HFF-Myc (cell line): ENCODE measurements at regions not wholly inside any gene's neighbourhood (a gene's known extent, or its start where the extent isn't known, plus 50 kb on each side); places are given as distances from the start of the nearest gene placed in this dataset.

Experiments used
- DNase-seq: peaks from one replicate; pipeline ENCODE4 v3.0.0-alpha.2; 2011; ENCODE audit warnings: low read depth; ENCODE audit errors: extremely low read depth
- H3K4me3 ChIP-seq: replicated peaks from 2 replicates; pipeline ENCODE4 v1.5.1; 2011; ENCODE audit warnings: low read depth, mild to moderate bottlenecking, control low read depth, low read length
- CTCF ChIP-seq: IDR thresholded peaks from 2 replicates; pipeline ENCODE4 v1.5.1; 2012; ENCODE audit warnings: mild to moderate bottlenecking, low read depth, low read length, control low read depth; ENCODE audit errors: missing control alignments

DNA sequence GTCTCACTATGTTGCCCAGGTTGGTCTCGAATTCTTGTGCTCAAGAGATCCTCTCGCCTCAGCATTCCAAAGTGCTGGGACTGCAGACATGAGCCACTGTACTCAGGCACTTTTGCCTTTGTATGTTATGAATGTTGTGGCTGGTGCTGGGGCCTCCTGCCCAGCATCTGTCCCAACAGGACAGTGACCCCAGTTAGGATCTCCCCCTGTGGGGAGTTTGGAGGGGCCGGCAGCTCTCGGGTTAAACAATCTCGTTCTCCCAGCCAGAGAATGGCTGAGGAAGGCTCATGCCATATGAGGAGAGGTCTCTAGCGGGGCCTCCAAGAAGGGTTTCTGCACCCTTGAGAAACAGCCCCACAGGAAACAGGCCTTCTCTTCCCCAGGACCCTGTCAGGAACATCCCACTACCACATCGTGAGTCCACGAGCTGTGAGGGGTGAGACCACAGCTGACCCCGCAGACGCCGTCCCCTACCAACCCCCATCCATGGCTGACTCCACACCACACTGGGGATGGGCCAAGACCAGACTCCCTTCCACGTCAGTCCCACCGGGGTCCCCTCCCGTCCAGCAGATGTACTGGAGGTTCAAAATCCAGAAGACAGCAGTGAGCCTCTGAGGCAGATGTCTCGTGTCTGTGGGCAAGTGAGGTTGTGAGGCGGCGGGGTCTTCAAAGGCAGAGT, 54.1 kb downstream of the SHANK2 start:
- no peak for DNase-seq
- TF ChIP-seq CTCF = no peak
- no peak overlapping the region for H3K4me3 ChIP-seq

- TF ChIP-seq CTCF = no peak
- no peak overlapping the region for H3K4me3 ChIP-seq
- DNase-seq = no peak
These were observed 55.3 kb downstream of the SHANK2 start for GRCh38 chr11:71197096-71197495.

- TF ChIP-seq CTCF = no peak
- DNase-seq = no peak
- no peak overlapping the region for H3K4me3 ChIP-seq
These were observed 57.7 kb downstream of the SHANK2 start for GRCh38 chr11:71194710-71195109.

DNA sequence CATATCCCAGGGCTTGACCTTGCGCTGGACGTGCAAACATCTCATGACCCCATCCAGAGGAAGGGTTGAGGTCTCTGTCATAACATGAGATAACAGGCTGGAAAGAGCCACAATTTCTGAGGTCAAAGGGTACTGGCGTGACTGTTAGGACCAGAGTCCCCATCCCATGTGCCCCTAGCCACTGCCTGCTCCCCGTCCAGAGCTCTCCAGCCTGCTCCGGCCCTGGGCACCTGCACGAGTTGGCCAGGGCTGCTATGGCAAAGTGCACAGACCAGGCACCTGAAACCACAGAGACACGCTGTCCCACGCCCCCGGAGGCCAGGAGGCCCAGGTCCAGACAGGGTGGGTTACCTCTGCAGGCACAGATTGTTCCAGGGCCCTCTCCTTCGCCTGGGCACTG, 58.9 kb downstream of the SHANK2 start:
- H3K4me3 ChIP-seq = no peak overlapping the region
- TF ChIP-seq CTCF = no peak
- DNase-seq = no peak

DNA sequence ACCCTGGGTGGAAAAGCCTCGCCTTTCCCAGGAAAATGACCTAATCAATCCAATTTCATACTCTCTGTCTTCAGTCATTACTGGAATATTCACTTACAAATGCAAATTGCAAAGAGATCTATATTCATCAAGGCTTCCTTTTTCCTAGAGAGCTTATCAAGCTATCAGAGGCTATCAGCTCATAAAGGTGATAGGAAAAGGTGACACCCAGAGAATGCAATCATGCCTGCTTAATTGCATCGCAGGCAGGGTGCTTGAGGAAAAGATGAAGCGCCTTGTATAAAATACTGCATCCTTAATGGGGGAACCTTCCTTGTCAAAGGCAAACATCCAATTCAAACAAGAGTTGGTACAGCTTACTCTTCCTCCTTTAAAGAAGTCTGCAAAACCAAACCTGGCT, 59.7 kb downstream of the SHANK2 start:
- no peak overlapping the region for H3K4me3 ChIP-seq
- DNase-seq = no peak
- no peak for TF ChIP-seq CTCF

DNA sequence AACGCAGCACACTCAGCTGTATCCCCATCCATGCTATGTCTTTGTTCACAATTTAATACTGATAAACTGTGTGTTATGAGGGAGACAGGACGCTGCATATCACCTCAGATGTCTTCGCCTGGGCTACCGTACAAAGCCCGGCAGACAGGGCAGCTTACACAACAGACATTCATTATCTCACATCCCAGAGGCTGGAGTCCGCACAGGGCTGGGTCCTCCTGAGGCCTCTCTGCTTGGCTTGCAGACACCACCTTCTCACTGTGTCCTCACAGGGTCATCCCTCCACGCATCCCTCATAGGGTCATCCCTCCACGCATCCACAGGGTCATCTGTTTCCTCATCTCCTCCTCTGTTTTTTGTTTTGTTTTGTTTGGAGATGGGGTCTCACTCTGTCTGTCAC, 61.2 kb downstream of the SHANK2 start:
- no peak for DNase-seq
- no peak overlapping the region for H3K4me3 ChIP-seq
- TF ChIP-seq CTCF = no peak

- TF ChIP-seq CTCF = no peak
- no peak overlapping the region for H3K4me3 ChIP-seq
- DNase-seq = no peak
These were observed 61.8 kb downstream of the SHANK2 start for GRCh38 chr11:71190551-71190950.
